Ovary (tissue), 3 donors: ENCODE measurements at regions not wholly inside any gene's neighbourhood (a gene's known extent, or its start where the extent isn't known, plus 50 kb on each side); places are given as distances from the start of the nearest gene placed in this dataset.

Experiments used
- EP300 ChIP-seq: sonication (generic); formaldehyde crosslinking; IDR thresholded peaks from one replicate; pipeline ENCODE4 v1.6.1; 2017; ENCODE audit warnings: antibody characterized with exemption
- POLR2A ChIP-seq: fragments of 450-650 bp; IDR thresholded peaks from one replicate; pipeline ENCODE4 v1.6.1; 2017; ENCODE audit warnings: antibody characterized with exemption, mild to moderate bottlenecking, moderate library complexity
- TF ChIP-seq, protein P1 (sequence below), 3 donors: fragments of 450-650 bp in 2 of 3; fragments of 200-600 bp in 1 of 3; IDR thresholded peaks; one replicate each; pipeline versions ENCODE4 v1.5.1 to v1.8.0; 2016 to 2022; ENCODE audit warnings: antibody characterized with exemption in 3 of 3, mild to moderate bottlenecking in 1 of 3
- donor health status: DM: no; HTN: no; CAD: no.

DNA sequence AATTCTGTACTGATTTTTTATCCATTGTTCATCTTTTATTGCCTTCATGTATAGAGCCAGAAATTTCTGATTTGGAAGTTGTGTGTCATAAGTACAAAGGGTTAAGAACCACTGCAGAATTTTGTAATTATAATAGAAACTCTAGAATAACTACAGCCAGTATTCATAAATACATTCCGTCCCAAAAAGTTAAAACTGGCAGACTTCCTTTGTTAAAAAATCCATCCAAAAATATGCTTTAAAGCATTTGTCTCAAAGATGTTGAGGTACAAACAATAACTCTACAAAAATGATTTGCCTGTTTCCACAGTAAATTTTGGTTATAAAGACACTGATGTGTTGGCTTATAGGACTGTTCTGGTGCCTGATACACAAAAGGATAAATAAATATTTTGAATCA lies 436.6 kb downstream of the DTWD2 start:
- TF ChIP-seq, protein P1, sequence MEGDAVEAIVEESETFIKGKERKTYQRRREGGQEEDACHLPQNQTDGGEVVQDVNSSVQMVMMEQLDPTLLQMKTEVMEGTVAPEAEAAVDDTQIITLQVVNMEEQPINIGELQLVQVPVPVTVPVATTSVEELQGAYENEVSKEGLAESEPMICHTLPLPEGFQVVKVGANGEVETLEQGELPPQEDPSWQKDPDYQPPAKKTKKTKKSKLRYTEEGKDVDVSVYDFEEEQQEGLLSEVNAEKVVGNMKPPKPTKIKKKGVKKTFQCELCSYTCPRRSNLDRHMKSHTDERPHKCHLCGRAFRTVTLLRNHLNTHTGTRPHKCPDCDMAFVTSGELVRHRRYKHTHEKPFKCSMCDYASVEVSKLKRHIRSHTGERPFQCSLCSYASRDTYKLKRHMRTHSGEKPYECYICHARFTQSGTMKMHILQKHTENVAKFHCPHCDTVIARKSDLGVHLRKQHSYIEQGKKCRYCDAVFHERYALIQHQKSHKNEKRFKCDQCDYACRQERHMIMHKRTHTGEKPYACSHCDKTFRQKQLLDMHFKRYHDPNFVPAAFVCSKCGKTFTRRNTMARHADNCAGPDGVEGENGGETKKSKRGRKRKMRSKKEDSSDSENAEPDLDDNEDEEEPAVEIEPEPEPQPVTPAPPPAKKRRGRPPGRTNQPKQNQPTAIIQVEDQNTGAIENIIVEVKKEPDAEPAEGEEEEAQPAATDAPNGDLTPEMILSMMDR (IDR thresholded peaks at IDR 0.05): no peak
- TF ChIP-seq POLR2A: no peak
- TF ChIP-seq EP300: no peak
